A549 (cell line): ENCODE measurements at regions not wholly inside any gene's neighbourhood (a gene's known extent, or its start where the extent isn't known, plus 50 kb on each side); places are given as distances from the start of the nearest gene placed in this dataset.

ENCODE experiments used
- ATAC-seq, 2 experiments: fragments of 200-7000 bp in 1 of 2; fragments of >200 bp in 1 of 2; cut with Nextera tagmentation in 1 of 2; cut with Tn5 transposase in 1 of 2; 3 replicates each; pipeline versions ENCODE4 v1.8.0 to v1.9.1; 2018 to 2020; ENCODE audit warnings: mild to moderate bottlenecking in 1 of 2, moderate library complexity in 1 of 2
- CTCF ChIA-PET: fragments of 300-600 bp; sonication (Branson Sonifier 250); formaldehyde crosslinking; extraction: SDS; loops from one replicate; lab custom pipeline; 2021; ENCODE audit warnings: antibody characterized with exemption, inconsistent platforms; lab: Yijun Ruan, JAX
- POLR2A ChIA-PET: fragments of 350-600 bp; formaldehyde crosslinking; extraction: SDS; loops from one replicate; lab custom pipeline; 2021; ENCODE audit warnings: antibody characterized with exemption, inconsistent platforms; lab: Yijun Ruan, JAX
- DNase-seq, 2 experiments: peaks; one replicate each; pipeline versions ENCODE4 v3.0.0 to v3.0.0-alpha.2; 2011 to 2016; ENCODE audit warnings: low read depth in 1 of 2, low spot score in 1 of 2
- FAIRE-seq: peaks from 2 replicates; lab custom pipeline; 2011; peaks lifted over from hg19 to GRCh38; lab: Jason Lieb, UNC
- H3K27ac ChIP-seq, 2 experiments: fragments of >200 bp; sonication (Bioruptor Twin); formaldehyde crosslinking; 3 replicates each; pipeline ENCODE4 v1.5.1; 2016 to 2017
- H3K4me1 ChIP-seq: fragments of >200 bp; sonication (Bioruptor Twin); formaldehyde crosslinking; 3 replicates; pipeline ENCODE4 v1.6.1; 2016
- H3K4me2 ChIP-seq: fragments of >200 bp; sonication (Bioruptor Twin); formaldehyde crosslinking; 3 replicates; pipeline ENCODE4 v1.6.1; 2016
- H3K4me3 ChIP-seq: fragments of >200 bp; sonication (Bioruptor Twin); formaldehyde crosslinking; 3 replicates; pipeline ENCODE4 v1.5.1; 2016
- H3K9me3 ChIP-seq: fragments of >200 bp; sonication (Bioruptor Twin); formaldehyde crosslinking; 3 replicates; pipeline ENCODE4 v1.6.1; 2016
- CHD4 ChIP-seq: fragments of 200-600 bp; sonication (generic); IDR thresholded peaks from 2 replicates; pipeline ENCODE4 v1.6.1; 2016; ENCODE audit warnings: antibody characterized with exemption, mild to moderate bottlenecking, borderline replicate concordance
- EHF ChIP-seq: fragments of 250-450 bp; sonication (Bioruptor Pico); IDR thresholded peaks from 2 replicates; pipeline ENCODE4 v1.5.0; 2020; ENCODE audit warnings: mild to moderate bottlenecking
- EP300 ChIP-seq, 2 experiments: fragments of >200 bp; sonication (Bioruptor Twin); formaldehyde crosslinking; IDR thresholded peaks; 2 replicates in 1 of 2; 3 replicates in 1 of 2; pipeline ENCODE4 v1.6.1; 2016 to 2017
- FOSB ChIP-seq: fragments of 250-450 bp; sonication (Bioruptor Pico); IDR thresholded peaks from 2 replicates; pipeline ENCODE4 v1.5.0; 2020; ENCODE audit warnings: mild to moderate bottlenecking, moderate library complexity
- FOXS1 ChIP-seq: fragments of 250-450 bp; sonication (Bioruptor Pico); IDR thresholded peaks from 2 replicates; pipeline ENCODE4 v1.5.0; 2020; ENCODE audit warnings: mild to moderate bottlenecking, moderate library complexity
- GATA3 ChIP-seq: IDR thresholded peaks from 2 replicates; pipeline ENCODE4 v1.6.1; 2012; ENCODE audit warnings: borderline replicate concordance
- HDAC2 ChIP-seq: fragments of 200-600 bp; sonication (generic); IDR thresholded peaks from 2 replicates; pipeline ENCODE4 v1.6.1; 2016
- HMGXB4 ChIP-seq: fragments of 250-450 bp; sonication (Bioruptor Pico); IDR thresholded peaks from 2 replicates; pipeline ENCODE4 v1.5.0; 2021; ENCODE audit warnings: mild to moderate bottlenecking, moderate library complexity, borderline replicate concordance
- HOXA7 ChIP-seq: fragments of 250-450 bp; sonication (Bioruptor Pico); IDR thresholded peaks from 2 replicates; pipeline ENCODE4 v1.5.0; 2020; ENCODE audit warnings: mild to moderate bottlenecking, moderate library complexity
- HOXB13 ChIP-seq: fragments of 250-450 bp; sonication (Bioruptor Pico); IDR thresholded peaks from 2 replicates; pipeline ENCODE4 v1.5.0; 2020; ENCODE audit warnings: low read depth, mild to moderate bottlenecking, moderate library complexity
- HOXB5 ChIP-seq: fragments of 250-450 bp; sonication (Bioruptor Pico); IDR thresholded peaks from 2 replicates; pipeline ENCODE4 v1.5.0; 2020; ENCODE audit warnings: mild to moderate bottlenecking, moderate library complexity
- JUNB ChIP-seq: fragments of >200 bp; sonication (Bioruptor Twin); formaldehyde crosslinking; IDR thresholded peaks from 2 replicates; pipeline ENCODE4 v1.6.1; 2016
- KDM1A ChIP-seq: fragments of 200-600 bp; sonication (generic); IDR thresholded peaks from 2 replicates; pipeline ENCODE4 v1.6.1; 2016; ENCODE audit warnings: low read depth, mild to moderate bottlenecking
- MAZ ChIP-seq: fragments of 150-350 bp; IDR thresholded peaks from 2 replicates; pipeline ENCODE4 v1.6.1; 2014; ENCODE audit warnings: antibody characterized with exemption, low read depth, low read length, borderline replicate concordance
- MYC ChIP-seq: IDR thresholded peaks from 2 replicates; pipeline ENCODE4 v1.6.1; 2012; ENCODE audit warnings: mild to moderate bottlenecking, inconsistent platforms, low read length, improper control_type of control experiment, borderline replicate concordance
- NPAS2 ChIP-seq: fragments of 250-450 bp; sonication (Bioruptor Pico); IDR thresholded peaks from 2 replicates; pipeline ENCODE4 v1.8.0; 2022; ENCODE audit warnings: mild to moderate bottlenecking, moderate library complexity, borderline replicate concordance
- POLR2A ChIP-seq: IDR thresholded peaks from 2 replicates; pipeline ENCODE4 v1.6.1; 2012; ENCODE audit warnings: mild to moderate bottlenecking, low read length
- RFX5 ChIP-seq: fragments of 450-650 bp; IDR thresholded peaks from 2 replicates; pipeline ENCODE4 v1.7.1; 2014; ENCODE audit warnings: antibody characterized with exemption, mild to moderate bottlenecking, moderate library complexity
- SMC3 ChIP-seq: fragments of >200 bp; sonication (Bioruptor Twin); formaldehyde crosslinking; IDR thresholded peaks from 3 replicates; pipeline ENCODE4 v1.6.1; 2018; ENCODE audit warnings: inconsistent platforms
- SREBF2 ChIP-seq: fragments of 450-650 bp; IDR thresholded peaks from 2 replicates; pipeline ENCODE4 v1.6.1; 2014; ENCODE audit warnings: mild to moderate bottlenecking, moderate library complexity
- TP53 ChIP-seq: fragments of 250-450 bp; sonication (Bioruptor Pico); IDR thresholded peaks from 2 replicates; pipeline ENCODE4 v1.5.0; 2021; ENCODE audit warnings: mild to moderate bottlenecking, moderate library complexity
- ZSCAN20 ChIP-seq: fragments of 250-450 bp; sonication (Bioruptor Pico); IDR thresholded peaks from 2 replicates; pipeline ENCODE4 v1.8.0; 2022; ENCODE audit warnings: mild to moderate bottlenecking, moderate library complexity
- TF ChIP-seq, protein P1 (sequence below): fragments of >200 bp; sonication (Bioruptor Twin); formaldehyde crosslinking; IDR thresholded peaks from 3 replicates; pipeline ENCODE4 v1.6.1; 2016
- TF ChIP-seq, protein P2 (sequence below): fragments of 250-450 bp; sonication (Bioruptor Pico); IDR thresholded peaks from 2 replicates; pipeline ENCODE4 v1.5.0; 2020; ENCODE audit warnings: low read depth, mild to moderate bottlenecking, moderate library complexity
- TF ChIP-seq, protein P3 (sequence below): IDR thresholded peaks from 2 replicates; pipeline ENCODE4 v1.6.1; 2012; ENCODE audit warnings: low read depth, borderline replicate concordance
- TF ChIP-seq, protein P4 (sequence below): fragments of >200 bp; sonication (Bioruptor Twin); formaldehyde crosslinking; IDR thresholded peaks from 2 replicates; pipeline ENCODE4 v1.6.1; 2016

DNA sequence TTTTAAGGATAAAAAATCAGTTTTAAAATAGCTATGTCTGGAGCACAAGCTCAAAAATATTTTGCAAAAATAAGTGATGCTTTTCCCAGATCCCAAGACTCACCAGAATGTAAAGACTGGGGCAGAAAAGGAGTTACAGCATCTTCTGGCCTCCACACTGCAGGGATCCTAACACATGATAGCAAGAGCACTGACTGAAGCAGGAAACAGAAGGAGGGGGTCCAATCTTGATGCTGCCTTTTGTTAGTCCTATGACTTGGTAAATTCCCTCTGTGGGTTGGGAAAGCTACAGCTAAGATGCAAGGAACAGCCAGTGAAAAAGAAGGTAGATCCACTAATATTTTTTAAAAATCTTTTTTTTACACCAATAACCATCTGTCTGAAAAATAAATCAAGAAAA lies 54.2 kb upstream of the TNR start:
- Histone ChIP-seq H3K4me3 (no peak overlapping the region), H3K27ac (no peak overlapping the region), H3K9me3 (no peaks in the 10 kb centered on the region), H3K4me2 (no peak overlapping the region), H3K4me1 (no peaks in the 10 kb centered on the region)
- ChIA-PET POLR2A (no interaction called here), CTCF (interaction anchor here (0.6 kb wide), 1 partner anchor 484 kb away, joined by 3 read pairs; no protein-coding TSS in a partner anchor)
- FAIRE-seq = no peak
- TF ChIP-seq, protein P1, sequence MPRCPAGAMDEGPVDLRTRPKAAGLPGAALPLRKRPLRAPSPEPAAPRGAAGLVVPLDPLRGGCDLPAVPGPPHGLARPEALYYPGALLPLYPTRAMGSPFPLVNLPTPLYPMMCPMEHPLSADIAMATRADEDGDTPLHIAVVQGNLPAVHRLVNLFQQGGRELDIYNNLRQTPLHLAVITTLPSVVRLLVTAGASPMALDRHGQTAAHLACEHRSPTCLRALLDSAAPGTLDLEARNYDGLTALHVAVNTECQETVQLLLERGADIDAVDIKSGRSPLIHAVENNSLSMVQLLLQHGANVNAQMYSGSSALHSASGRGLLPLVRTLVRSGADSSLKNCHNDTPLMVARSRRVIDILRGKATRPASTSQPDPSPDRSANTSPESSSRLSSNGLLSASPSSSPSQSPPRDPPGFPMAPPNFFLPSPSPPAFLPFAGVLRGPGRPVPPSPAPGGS = no peak
- TF ChIP-seq RFX5 (no peak), MAZ (no peak), FOSB (CRISPR knock-in tag) (no peak), MYC (no peak), POLR2A (no peak), HOXB5 (CRISPR knock-in tag) (no peak), FOXS1 (CRISPR knock-in tag) (no peak), HOXB13 (CRISPR knock-in tag) (no peak), EHF (CRISPR knock-in tag) (no peak), SMC3 (no peak), GATA3 (no peak), SREBF2 (no peak), HDAC2 (no peak), NPAS2 (CRISPR knock-in tag) (no peak), HMGXB4 (no peak)
- TF ChIP-seq, protein P2, sequence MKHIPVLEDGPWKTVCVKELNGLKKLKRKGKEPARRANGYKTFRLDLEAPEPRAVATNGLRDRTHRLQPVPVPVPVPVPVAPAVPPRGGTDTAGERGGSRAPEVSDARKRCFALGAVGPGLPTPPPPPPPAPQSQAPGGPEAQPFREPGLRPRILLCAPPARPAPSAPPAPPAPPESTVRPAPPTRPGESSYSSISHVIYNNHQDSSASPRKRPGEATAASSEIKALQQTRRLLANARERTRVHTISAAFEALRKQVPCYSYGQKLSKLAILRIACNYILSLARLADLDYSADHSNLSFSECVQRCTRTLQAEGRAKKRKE = no peak
- no peak for ATAC-seq
- no peak for DNase-seq

DNA sequence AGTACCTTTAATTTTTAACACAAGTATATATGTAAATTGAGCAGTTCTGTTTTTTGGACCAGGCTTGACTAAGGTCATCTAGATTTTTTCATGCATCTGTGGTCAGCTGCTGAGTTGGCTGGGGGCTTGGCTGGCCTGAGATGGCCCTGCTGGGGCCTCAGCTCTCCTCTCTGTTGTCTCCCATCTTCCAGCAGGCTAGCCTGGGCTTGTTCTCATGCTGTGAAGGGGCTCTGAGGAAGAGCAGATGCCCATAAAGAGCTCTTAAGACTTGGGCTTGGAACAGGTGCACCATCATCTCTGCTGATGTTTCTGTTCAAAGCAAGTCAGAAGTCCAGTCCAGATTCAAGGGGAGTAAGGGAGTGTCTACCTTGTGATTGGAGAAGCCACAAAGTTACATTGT lies 51.2 kb upstream of the TNR start:
- FAIRE-seq (no peak), DNase-seq (no peak), ATAC-seq (no peak)
- Histone ChIP-seq H3K4me3 (no peak overlapping the region), H3K4me2 (no peak overlapping the region), H3K27ac (no peak overlapping the region), H3K4me1 (no peaks in the 10 kb centered on the region), H3K9me3 (no peaks in the 10 kb centered on the region)
- TF ChIP-seq, protein P1 = no peak
- TF ChIP-seq, protein P3, sequence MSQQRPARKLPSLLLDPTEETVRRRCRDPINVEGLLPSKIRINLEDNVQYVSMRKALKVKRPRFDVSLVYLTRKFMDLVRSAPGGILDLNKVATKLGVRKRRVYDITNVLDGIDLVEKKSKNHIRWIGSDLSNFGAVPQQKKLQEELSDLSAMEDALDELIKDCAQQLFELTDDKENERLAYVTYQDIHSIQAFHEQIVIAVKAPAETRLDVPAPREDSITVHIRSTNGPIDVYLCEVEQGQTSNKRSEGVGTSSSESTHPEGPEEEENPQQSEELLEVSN = no peak
- TF ChIP-seq HOXB13 (CRISPR knock-in tag) (no peak), JUNB (no peak), ZSCAN20 (no peak), EP300 (IDR thresholded peaks at IDR 0.05) (no peak), CHD4 (no peak), KDM1A (no peak), TP53 (CRISPR knock-in tag) (no peak), MYC (no peak), HOXB5 (CRISPR knock-in tag) (no peak), HOXA7 (CRISPR knock-in tag) (no peak)
- TF ChIP-seq, protein P4, sequence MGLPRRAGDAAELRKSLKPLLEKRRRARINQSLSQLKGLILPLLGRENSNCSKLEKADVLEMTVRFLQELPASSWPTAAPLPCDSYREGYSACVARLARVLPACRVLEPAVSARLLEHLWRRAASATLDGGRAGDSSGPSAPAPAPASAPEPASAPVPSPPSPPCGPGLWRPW = no peak
- POLR2A ChIA-PET = no interaction called here
- CTCF ChIA-PET = no interaction called here
